COLO829 (cell line): ENCODE measurements at regions not wholly inside any gene's neighbourhood (a gene's known extent, or its start where the extent isn't known, plus 50 kb on each side); places are given as distances from the start of the nearest gene placed in this dataset.

Experiments used
- DNase-seq: peaks from one replicate; pipeline ENCODE4 v3.0.0; 2012; ENCODE audit warnings: low spot score

GRCh38 chr18:46294318-46294717 is 190.1 kb downstream of the HAUS1 start:
- no peak for DNase-seq

DNA sequence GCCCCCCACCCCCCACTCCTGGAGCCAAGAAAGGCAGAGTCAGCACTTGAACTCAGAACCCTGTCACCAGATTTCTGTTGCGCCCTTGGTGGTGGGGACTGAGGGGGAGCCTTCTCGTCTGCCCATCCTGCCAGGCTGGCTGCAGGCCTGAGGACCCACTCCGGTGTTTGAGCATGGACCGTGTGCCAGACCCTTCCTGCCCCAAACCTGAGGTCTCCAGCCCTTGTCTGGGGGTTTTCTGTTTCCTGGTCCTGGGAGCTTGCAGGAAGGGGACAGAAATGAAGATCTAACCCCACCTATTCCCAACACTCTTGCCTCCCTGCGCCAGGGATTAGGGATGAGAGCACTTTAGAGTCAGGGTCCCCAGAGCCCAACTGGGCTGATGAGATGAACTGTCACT is 190.6 kb downstream of the HAUS1 start:
- DNase-seq = no peak

DNA sequence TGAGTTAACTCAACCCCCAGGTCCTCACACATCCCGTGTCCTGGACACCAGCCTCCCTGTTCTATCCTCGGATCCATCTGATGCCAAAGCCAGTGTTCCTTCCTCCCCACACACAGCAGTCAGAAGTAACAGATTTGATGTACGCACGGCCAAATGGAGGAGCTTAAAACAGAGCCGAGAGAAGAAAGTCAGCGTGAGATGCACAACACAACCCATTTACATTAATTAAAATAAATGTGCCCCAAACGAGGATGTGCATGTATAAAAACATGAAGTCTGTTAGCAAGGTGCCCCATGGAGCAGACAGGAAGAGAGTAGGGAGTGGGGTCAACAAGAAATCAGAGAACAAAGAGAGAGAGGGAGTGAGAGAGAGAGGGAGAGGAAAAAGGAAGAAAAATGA is 191.2 kb downstream of the HAUS1 start:
- no peak for DNase-seq

DNA sequence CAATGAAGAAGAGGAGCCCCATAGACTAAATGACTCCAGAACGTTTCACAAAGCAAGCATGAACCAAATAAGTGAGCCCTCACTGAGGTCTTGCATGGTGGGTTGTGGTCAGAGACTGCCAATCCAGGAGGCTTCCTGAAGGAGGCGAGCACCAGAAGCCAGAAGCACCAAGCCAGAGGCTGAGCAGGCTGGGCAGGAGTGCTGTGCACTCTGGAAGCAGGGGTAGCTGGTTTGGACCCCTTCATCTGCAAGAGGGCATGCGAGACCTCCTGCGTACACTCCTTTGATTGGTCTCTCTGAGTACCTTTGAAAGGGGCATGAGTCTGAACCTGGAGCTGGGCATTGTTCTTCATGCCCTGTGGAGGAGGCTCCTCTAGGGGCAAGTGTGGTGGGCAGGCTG is 192.5 kb downstream of the HAUS1 start:
- no peak for DNase-seq

- DNase-seq = no peak
Observed at GRCh38 chr18:46297124-46297523, 192.9 kb downstream of the HAUS1 start.

DNA sequence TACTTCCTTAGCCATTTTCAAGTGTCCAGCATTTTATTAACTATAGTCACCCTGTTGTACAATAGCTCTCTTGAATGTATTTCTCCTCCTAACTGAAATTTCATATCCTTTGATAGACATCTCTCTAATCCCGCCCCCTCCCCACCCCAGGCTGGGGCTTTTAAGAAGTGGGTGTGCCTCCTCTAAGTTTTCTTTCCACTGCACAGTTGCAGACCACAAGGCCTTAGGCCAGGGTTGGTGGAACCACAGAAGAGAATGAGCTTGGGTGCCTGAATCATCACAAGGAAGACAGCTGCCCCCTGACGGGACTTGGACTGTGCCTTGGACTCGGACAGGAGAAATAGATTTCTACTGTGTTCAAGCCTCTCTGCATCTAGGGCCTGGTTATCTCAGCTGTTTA is 193.4 kb downstream of the HAUS1 start:
- no peak for DNase-seq

DNA sequence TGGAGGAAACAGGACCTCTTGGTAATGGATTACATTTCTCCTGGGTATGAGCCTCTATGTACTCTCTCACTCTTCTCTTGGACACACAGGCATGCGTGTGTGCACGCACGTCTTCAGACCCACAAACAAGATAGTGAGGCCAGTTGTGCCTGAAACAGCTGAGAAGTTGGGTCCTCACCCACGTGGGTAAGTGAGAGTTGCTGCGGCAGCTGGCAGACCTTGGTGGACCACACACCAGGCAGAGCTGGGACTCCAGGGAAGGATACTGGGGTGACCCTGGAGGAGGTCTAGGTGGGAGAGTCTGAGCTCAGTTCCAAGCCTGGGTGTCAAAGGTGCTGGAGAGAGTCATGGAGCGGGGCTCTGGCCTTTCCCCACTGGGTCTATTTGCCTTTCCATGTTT is 194.3 kb downstream of the HAUS1 start:
- no peak for DNase-seq

GRCh38 chr18:46299465-46300008 is 195.4 kb downstream of the HAUS1 start:
- no peak for DNase-seq

DNA sequence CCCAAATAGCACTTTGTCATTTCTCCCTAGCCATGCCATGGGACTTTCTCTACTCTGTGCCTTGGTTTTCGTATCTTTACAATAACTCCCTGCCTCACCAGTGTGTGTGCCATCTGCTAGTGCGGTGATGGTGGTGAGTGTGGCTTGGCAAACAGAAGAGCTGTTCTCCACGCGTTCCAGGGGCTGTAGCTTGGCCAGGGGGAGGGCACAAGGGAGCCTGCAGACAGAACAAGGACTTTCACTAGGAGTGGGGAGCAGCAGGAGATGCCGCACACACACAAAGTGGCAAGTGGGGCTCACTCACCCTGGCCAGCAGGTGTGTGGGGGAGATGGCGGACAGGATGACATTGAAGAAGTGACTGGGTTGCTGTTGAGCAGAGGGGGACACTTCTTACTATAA is 196.9 kb downstream of the HAUS1 start:
- no peak for DNase-seq

GRCh38 chr18:46301571-46301970 is 197.4 kb downstream of the HAUS1 start:
- no peak for DNase-seq

GRCh38 chr18:46302528-46303485 is 198.6 kb downstream of the HAUS1 start:
- no peak for DNase-seq

GRCh38 chr18:46310258-46310657 is 206.1 kb downstream of the HAUS1 start:
- DNase-seq = no peak

GRCh38 chr18:46310675-46311345 is 206.6 kb downstream of the HAUS1 start:
- no peak for DNase-seq

DNA sequence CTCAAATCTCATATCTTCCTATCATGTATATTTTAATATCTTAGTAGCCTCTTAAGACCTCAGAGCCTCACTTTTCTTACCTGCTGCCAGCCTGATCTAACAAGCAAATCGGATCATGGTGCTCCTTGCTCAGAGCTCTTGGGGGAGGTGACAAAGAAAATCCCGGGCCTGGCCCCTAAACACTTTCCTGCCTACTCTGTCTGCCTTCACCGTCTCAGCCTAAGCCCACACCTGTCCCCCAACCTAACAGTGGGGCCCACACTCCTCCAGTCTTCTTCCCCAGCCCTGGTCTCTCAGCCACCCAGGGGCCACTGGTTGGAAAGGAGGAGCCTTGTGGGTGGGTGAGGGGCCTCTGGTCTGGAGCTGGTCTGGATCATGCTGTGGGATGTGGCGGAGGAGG is 207.3 kb downstream of the HAUS1 start:
- DNase-seq = no peak

- no peak for DNase-seq
Observed at GRCh38 chr18:46312221-46312620, 208.0 kb downstream of the HAUS1 start.

DNA sequence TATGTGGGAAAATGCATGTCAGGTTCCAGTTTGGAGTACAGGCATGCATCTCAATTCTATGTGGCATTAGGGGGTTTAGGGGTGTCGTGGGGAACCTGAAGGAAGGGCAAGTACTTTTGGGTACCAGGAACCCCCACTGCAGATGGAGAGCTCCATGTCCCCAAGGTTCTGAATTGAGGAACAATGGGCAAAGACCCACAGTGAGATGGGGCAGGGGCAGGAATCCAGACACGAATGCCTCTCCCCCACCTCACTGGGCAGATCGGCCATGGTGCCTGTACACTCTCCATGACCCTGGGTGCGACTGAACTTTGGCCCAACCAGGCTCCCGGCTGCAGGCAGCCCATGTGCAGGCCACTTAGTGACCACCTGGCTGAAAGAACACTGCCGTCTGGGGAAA is 209.3 kb downstream of the HAUS1 start:
- DNase-seq = no peak

GRCh38 chr18:46314011-46314410 is 209.8 kb downstream of the HAUS1 start:
- no peak for DNase-seq

GRCh38 chr18:46315161-46315560 is 211.0 kb downstream of the HAUS1 start:
- DNase-seq = no peak

DNA sequence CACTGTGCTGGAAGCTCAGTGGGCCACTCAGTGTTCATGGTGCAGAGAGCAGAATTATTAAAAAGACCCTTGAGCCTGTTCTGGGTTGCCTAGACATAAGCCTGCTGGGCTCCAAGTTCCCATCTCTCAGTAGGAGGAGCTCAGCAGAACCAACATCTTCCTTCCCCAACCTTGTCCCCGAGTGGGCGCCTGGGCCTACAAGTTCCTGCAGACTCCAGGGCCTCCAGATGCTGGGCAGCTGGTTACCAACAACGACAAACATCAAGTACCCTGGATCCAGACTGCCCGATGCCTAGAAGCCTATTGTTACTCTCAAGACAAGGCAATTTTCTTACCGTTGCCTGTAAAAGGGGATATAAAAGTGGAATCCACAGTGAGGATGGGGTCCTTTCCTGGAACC is 214.2 kb downstream of the HAUS1 start:
- DNase-seq = no peak

DNA sequence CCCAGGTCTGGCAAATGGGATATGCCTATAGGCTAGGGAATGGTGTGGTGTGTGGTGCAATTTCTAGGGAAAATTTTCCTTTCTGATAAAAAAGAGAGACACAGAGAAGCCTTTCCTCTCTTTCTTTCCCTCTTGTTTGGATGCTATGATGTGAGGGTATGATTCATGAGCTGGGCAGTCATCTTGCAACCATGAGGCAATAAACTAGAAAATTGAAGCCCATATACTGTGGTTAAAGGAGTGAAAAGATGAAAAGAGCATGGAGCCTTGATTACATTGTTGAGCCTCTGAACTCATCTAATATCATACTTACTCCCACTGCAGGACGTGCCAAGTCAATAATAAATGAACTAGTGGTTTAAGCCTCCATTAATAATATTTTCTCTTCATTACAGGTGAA is 215.6 kb downstream of the HAUS1 start:
- DNase-seq = no peak

DNA sequence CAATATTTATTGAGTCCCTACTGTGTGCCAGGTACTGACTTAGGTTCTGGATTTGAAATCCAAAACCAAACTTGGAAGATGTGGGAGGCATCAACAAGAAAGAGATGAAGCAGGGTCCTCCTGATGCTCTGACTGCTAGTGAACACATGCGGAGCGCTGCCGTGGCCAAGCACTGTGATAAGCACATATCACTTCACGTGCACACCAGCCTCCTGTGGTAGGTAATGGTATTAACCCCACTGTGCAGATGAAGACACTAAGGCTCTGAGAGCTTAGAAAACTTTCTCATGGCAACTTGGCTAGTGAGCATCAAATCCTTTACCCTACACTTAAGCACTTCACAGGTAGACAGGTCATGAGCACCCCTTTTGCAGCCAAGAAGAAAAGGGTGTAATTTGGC is 216.1 kb downstream of the HAUS1 start:
- no peak for DNase-seq

- no peak for DNase-seq
Observed at GRCh38 chr18:46320928-46321711, 216.9 kb downstream of the HAUS1 start.
